HEK293T (cell line): ENCODE measurements at regions not wholly inside any gene's neighbourhood (a gene's known extent, or its start where the extent isn't known, plus 50 kb on each side); places are given as distances from the start of the nearest gene placed in this dataset.

Source experiments
- CTCF ChIA-PET: fragments of 350-600 bp; formaldehyde crosslinking; extraction: SDS; loops from one replicate; lab custom pipeline; 2021; ENCODE audit warnings: antibody characterized with exemption, inconsistent platforms; lab: Yijun Ruan, JAX
- POLR2A ChIA-PET: fragments of 350-600 bp; formaldehyde crosslinking; extraction: SDS; loops from one replicate; lab custom pipeline; 2020; ENCODE audit warnings: antibody characterized with exemption, inconsistent platforms; lab: Yijun Ruan, JAX
- DNase-seq: peaks from one replicate; pipeline ENCODE4 v3.0.0; 2012; ENCODE audit warnings: mixed read lengths; ENCODE audit errors: extremely low spot score
- ARNT ChIP-seq: fragments of 450-650 bp; IDR thresholded peaks from 2 replicates; pipeline ENCODE4 v1.6.1; 2017; ENCODE audit warnings: mild to moderate bottlenecking
- BHLHE40 ChIP-seq: fragments of 450-650 bp; IDR thresholded peaks from 2 replicates; pipeline ENCODE4 v1.6.1; 2016; ENCODE audit warnings: mild to moderate bottlenecking, moderate library complexity, borderline replicate concordance
- CTBP1 ChIP-seq: fragments of 450-650 bp; IDR thresholded peaks from 2 replicates; pipeline ENCODE4 v1.6.1; 2016; ENCODE audit warnings: borderline replicate concordance
- ELF4 ChIP-seq: fragments of 450-650 bp; IDR thresholded peaks from 2 replicates; pipeline ENCODE4 v1.6.1; 2017; ENCODE audit warnings: antibody characterized with exemption
- FOXA1 ChIP-seq: fragments of 450-650 bp; IDR thresholded peaks from 2 replicates; pipeline ENCODE4 v1.6.1; 2016; ENCODE audit warnings: mild to moderate bottlenecking
- FOXK2 ChIP-seq: fragments of 450-650 bp; IDR thresholded peaks from 2 replicates; pipeline ENCODE4 v1.6.1; 2016; ENCODE audit warnings: mild to moderate bottlenecking
- FOXM1 ChIP-seq: fragments of 450-650 bp; IDR thresholded peaks from 2 replicates; pipeline ENCODE4 v1.6.1; 2017; ENCODE audit warnings: mild to moderate bottlenecking, borderline replicate concordance
- HDGF ChIP-seq: fragments of 450-650 bp; IDR thresholded peaks from 2 replicates; pipeline ENCODE4 v1.6.1; 2017; ENCODE audit warnings: antibody characterized with exemption, borderline replicate concordance
- L3MBTL2 ChIP-seq: fragments of 450-650 bp; conservative IDR thresholded peaks from 2 replicates; pipeline ENCODE4 v1.6.1; 2016; ENCODE audit warnings: mild to moderate bottlenecking
- LEF1 ChIP-seq: fragments of 450-650 bp; IDR thresholded peaks from 2 replicates; pipeline ENCODE4 v1.6.1; 2017; ENCODE audit warnings: mild to moderate bottlenecking, borderline replicate concordance
- NFRKB ChIP-seq: fragments of 450-650 bp; IDR thresholded peaks from 2 replicates; pipeline ENCODE4 v1.6.1; 2016; ENCODE audit warnings: mild to moderate bottlenecking, moderate library complexity
- SP1 ChIP-seq: fragments of 450-650 bp; IDR thresholded peaks from 2 replicates; pipeline ENCODE4 v1.6.1; 2017
- SUZ12 ChIP-seq: fragments of 450-650 bp; IDR thresholded peaks from 2 replicates; pipeline ENCODE4 v1.6.1; 2016; ENCODE audit warnings: mild to moderate bottlenecking
- TARDBP ChIP-seq: fragments of 450-650 bp; IDR thresholded peaks from 2 replicates; pipeline ENCODE4 v1.6.1; 2016
- ZNF384 ChIP-seq: fragments of 450-650 bp; IDR thresholded peaks from 2 replicates; pipeline ENCODE4 v1.6.1; 2016
- TF ChIP-seq, protein P1 (sequence below): fragments of 450-650 bp; IDR thresholded peaks from 2 replicates; pipeline ENCODE4 v1.6.1; 2016

DNA sequence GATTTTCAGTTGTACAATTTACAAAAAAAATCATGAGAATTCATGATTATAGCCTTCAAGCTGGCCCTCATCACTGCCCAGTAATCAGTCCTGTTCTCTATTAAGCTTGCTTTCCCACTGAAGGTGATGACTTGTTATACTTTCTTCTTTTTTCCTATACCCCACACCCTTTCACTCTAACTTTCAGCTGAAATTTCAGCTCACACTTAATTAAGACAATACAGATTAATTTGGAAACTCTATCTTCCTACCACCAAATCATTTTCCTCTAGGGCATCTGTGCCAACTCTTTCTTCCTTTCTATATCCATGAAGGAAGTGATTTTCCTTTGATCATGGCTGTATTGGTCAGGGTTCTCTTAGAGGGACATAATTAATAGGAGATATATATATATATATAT, 449.9 kb downstream of the CD109 start:
- TF ChIP-seq L3MBTL2 (no peak), TARDBP (no peak), SP1 (no peak), HDGF (no peak), ELF4 (no peak), LEF1 (no peak), FOXM1 (no peak), NFRKB (no peak)
- TF ChIP-seq, protein P1, sequence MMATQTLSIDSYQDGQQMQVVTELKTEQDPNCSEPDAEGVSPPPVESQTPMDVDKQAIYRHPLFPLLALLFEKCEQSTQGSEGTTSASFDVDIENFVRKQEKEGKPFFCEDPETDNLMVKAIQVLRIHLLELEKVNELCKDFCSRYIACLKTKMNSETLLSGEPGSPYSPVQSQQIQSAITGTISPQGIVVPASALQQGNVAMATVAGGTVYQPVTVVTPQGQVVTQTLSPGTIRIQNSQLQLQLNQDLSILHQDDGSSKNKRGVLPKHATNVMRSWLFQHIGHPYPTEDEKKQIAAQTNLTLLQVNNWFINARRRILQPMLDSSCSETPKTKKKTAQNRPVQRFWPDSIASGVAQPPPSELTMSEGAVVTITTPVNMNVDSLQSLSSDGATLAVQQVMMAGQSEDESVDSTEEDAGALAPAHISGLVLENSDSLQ, result no peak
- CTCF ChIA-PET, result no interaction called here
- POLR2A ChIA-PET, result no interaction called here
- DNase-seq, result no peak

DNA sequence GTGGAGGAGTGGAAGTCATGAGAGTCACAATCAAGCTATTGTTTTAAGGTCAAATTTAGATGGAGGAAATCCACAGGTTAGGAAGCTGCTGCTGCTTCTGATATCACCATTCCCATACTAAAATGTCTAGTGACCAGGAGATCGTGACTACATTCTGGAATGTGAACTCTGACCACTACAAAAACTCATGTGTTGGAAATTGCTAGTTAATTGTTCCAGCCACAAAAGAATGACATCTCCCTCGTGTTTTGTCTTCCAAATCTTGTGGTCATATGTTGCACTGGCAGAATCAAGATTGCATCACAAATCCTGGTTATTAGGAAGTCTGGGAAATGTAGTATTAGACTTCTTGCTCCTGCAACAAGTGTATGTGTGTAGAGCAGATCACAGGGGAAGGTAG, 441.9 kb downstream of the CD109 start:
- ChIA-PET CTCF (no interaction called here), POLR2A (no interaction called here)
- no peak for TF ChIP-seq TARDBP
- TF ChIP-seq SUZ12, result no peak
- no peak for TF ChIP-seq BHLHE40
- TF ChIP-seq CTBP1, result no peak
- TF ChIP-seq FOXA1, result no peak
- TF ChIP-seq L3MBTL2, result no peak
- no peak for TF ChIP-seq HDGF
- TF ChIP-seq, protein P1, result no peak
- no peak for TF ChIP-seq ARNT
- TF ChIP-seq FOXK2, result no peak
- no peak for TF ChIP-seq ZNF384
- TF ChIP-seq FOXM1, result no peak
- TF ChIP-seq ELF4, result no peak
- no peak for DNase-seq

DNA sequence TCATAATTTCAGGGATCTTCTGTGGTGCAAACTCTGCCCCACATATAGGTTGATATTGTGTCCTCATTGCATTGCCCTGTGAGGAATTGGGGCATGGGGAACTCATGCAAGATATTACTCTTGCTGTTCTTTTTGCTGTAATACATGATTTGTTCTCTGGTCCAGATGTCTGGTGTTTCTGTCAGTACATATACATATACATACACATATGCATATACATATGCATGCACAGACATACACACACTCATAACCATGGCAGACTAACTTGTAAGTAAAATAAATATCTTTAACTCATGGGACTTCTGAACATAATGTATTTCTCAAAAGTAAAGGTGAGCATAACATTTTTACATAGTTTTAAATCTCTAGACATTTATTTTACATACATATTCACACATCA, 438.3 kb downstream of the CD109 start:
- TF ChIP-seq SUZ12 (no peak), TARDBP (no peak), FOXM1 (no peak), ARNT (no peak), HDGF (no peak), L3MBTL2 (no peak), ELF4 (no peak), SP1 (no peak)
- POLR2A ChIA-PET, result no interaction called here
- CTCF ChIA-PET, result no interaction called here

DNA sequence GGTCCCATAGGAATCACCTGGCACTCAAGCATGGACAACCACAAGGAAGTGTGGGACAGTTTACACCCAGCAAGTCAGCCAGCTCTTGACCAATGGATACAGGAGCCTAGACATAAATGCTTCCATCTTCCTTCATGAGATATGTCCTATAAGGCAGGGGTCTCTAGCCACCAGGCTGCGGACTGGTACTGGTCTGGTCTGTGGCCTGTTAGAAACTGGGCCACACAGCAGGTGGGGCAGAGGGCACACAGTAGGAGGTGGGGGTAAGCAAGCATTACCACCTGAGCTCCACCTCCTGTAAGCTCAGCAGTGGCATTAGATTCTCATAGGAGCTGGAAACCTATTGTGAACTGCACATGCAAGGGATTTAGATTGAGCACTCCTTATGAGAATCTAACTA, 437.1 kb downstream of the CD109 start:
- TF ChIP-seq FOXA1, result no peak
- no peak for TF ChIP-seq BHLHE40
- no peak for TF ChIP-seq SUZ12
- TF ChIP-seq SP1, result no peak
- no peak for TF ChIP-seq FOXK2
- TF ChIP-seq ELF4, result no peak
- no peak for TF ChIP-seq CTBP1
- TF ChIP-seq HDGF, result no peak
- TF ChIP-seq L3MBTL2, result no peak
- no peak for TF ChIP-seq TARDBP
- TF ChIP-seq LEF1, result no peak
- TF ChIP-seq ZNF384, result no peak
- TF ChIP-seq NFRKB, result no peak
- TF ChIP-seq FOXM1, result no peak
- no peak for TF ChIP-seq ARNT
- TF ChIP-seq, protein P1, result no peak
- POLR2A ChIA-PET, result no interaction called here
- CTCF ChIA-PET, result no interaction called here
- no peak for DNase-seq

More for the DNA sequence above, 438.3 kb downstream of the CD109 start:
- no peak for DNase-seq

DNA sequence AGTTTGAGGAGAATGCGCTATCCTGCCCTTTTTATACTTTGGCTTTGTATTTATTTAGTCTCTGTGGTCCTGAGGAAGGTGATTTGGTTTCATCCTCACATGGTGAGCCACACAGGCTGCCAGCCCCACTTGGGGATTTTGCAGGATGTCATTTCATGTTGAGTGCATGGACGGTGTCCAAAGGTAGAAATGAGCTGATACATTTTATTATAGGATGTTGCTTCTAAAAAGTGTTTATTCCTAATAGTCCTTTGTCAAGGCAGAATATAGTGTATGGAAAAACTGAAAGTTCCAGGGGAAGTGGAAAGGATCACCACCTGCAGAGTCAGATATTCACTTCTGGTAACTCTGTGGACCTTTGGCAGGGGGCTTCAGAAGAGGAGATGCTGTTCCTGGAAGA, 434.6 kb downstream of the CD109 start:
- ChIA-PET CTCF (no interaction called here), POLR2A (no interaction called here)
- no peak for DNase-seq
- TF ChIP-seq ARNT, result no peak
- no peak for TF ChIP-seq SUZ12
- TF ChIP-seq L3MBTL2, result no peak

DNA sequence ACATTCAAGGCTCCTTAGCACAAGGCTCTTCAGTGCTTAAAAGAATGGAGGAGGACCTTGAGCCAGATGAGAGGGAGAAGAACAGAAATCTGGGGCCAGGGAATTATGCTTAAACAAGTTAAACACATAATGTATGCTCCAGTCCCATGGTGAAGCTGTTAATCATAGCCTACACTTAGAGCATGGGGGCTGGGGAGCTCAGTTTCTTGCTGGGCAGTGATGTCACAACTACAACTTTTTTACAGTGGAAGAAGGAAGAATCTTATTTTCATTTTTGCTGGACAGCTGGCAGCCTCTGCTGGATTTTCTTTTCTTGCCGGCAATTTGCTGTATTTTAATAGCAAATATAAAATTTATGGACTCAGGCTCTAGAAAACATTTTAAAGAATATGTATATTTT, 432.5 kb downstream of the CD109 start:
- ChIA-PET POLR2A (no interaction called here), CTCF (interaction anchor here (0.6 kb wide), 1 partner anchor 313 kb away, joined by 3 read pairs; no protein-coding TSS in a partner anchor)
- DNase-seq, result no peak
- no peak for TF ChIP-seq BHLHE40
- TF ChIP-seq SP1, result no peak
- no peak for TF ChIP-seq FOXA1
- TF ChIP-seq ZNF384, result no peak
- TF ChIP-seq TARDBP, result no peak
- TF ChIP-seq NFRKB, result no peak

DNA sequence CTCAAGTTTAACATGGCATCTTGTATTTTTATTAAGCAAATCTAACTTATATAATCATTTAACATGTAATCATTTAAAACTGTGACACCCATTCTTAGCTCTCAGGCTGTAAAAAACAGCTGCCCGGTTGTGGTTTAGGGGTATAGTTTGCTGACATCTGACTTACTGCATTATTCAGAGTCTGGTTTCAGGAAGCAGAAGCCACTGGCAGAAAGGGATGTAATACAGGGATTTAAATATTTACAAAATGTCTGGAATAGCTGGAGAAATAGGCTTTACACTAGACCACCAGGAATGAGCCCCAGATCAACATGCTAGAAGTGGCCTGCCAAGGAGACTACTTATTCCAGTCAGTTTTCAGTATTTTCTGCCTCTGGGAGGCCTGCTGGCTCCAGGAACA, 421.1 kb downstream of the CD109 start:
- ChIA-PET POLR2A (no interaction called here), CTCF (interaction anchor here (0.5 kb wide), 1 partner anchor 146 kb away, joined by 3 read pairs; no protein-coding TSS in a partner anchor)
- no peak for TF ChIP-seq SUZ12
- TF ChIP-seq NFRKB, result no peak
- no peak for TF ChIP-seq CTBP1
- TF ChIP-seq L3MBTL2, result no peak
- TF ChIP-seq FOXK2, result no peak
- TF ChIP-seq FOXA1, result no peak
- TF ChIP-seq ARNT, result no peak
- no peak for DNase-seq
